H9 (cell line): ENCODE measurements at regions not wholly inside any gene's neighbourhood (a gene's known extent, or its start where the extent isn't known, plus 50 kb on each side); places are given as distances from the start of the nearest gene placed in this dataset.

Source experiments
- DNase-seq: peaks from one replicate; pipeline ENCODE4 v3.0.0-alpha.2; 2017
- H2AFZ ChIP-seq: one replicate; pipeline ENCODE4 v1.6.1; 2013; ENCODE audit warnings: mild to moderate bottlenecking, low read length, control low read depth, moderate library complexity
- H2AK5ac ChIP-seq: 2 replicates; pipeline ENCODE4 v1.6.1; 2013; ENCODE audit warnings: low read length, control low read depth, mixed read lengths; ENCODE audit not compliant: insufficient read length
- H2BK120ac ChIP-seq: one replicate; pipeline ENCODE4 v1.6.1; 2013; ENCODE audit warnings: low read depth, mild to moderate bottlenecking, low read length, control low read depth, inconsistent platforms; ENCODE audit not compliant: poor library complexity, severe bottlenecking
- H2BK12ac ChIP-seq: 2 replicates; pipeline ENCODE4 v1.6.1; 2013; ENCODE audit warnings: low read length, control low read depth, mixed read lengths, low read depth; ENCODE audit not compliant: insufficient read length
- H2BK15ac ChIP-seq: 2 replicates; pipeline ENCODE4 v1.6.1; 2013; ENCODE audit warnings: low read depth, low read length, control low read depth
- H2BK20ac ChIP-seq: one replicate; pipeline ENCODE4 v1.6.1; 2013; ENCODE audit warnings: low read depth, mild to moderate bottlenecking, low read length, control low read depth, inconsistent platforms; ENCODE audit not compliant: poor library complexity, severe bottlenecking
- H2BK5ac ChIP-seq: 2 replicates; pipeline ENCODE4 v1.6.1; 2013; ENCODE audit warnings: low read length, control low read depth, mixed read lengths; ENCODE audit not compliant: insufficient read length
- H3K14ac ChIP-seq: 2 replicates; pipeline ENCODE4 v1.6.1; 2013; ENCODE audit warnings: low read length, control low read depth; ENCODE audit not compliant: insufficient read depth
- H3K18ac ChIP-seq: 2 replicates; pipeline ENCODE4 v1.6.1; 2013; ENCODE audit warnings: low read depth, mild to moderate bottlenecking, mixed read lengths, low read length, control low read depth; ENCODE audit not compliant: insufficient read length
- H3K23ac ChIP-seq: 2 replicates; pipeline ENCODE4 v1.6.1; 2013; ENCODE audit warnings: low read length, control low read depth, mixed read lengths, low read depth; ENCODE audit not compliant: insufficient read length
- H3K23me2 ChIP-seq: 2 replicates; pipeline ENCODE4 v1.6.1; 2013; ENCODE audit warnings: low read depth, mild to moderate bottlenecking, mixed read lengths, low read length, control low read depth; ENCODE audit not compliant: insufficient read length, poor library complexity, severe bottlenecking
- H3K27ac ChIP-seq: 2 replicates; pipeline ENCODE4 v1.5.1; 2013; ENCODE audit warnings: low read length, control low read depth, mixed read lengths, low read depth; ENCODE audit not compliant: insufficient read length
- H3K27me3 ChIP-seq: 2 replicates; pipeline ENCODE4 v1.6.1; 2013; ENCODE audit warnings: low read length, control low read depth, inconsistent platforms; ENCODE audit not compliant: insufficient read depth
- H3K4ac ChIP-seq: 2 replicates; pipeline ENCODE4 v1.6.1; 2013; ENCODE audit warnings: low read depth, mild to moderate bottlenecking, control low read depth, inconsistent platforms, low read length, moderate library complexity
- H3K4me1 ChIP-seq: 2 replicates; pipeline ENCODE4 v1.6.1; 2013; ENCODE audit warnings: low read length, control low read depth, inconsistent platforms; ENCODE audit not compliant: insufficient read depth
- H3K4me2 ChIP-seq: 2 replicates; pipeline ENCODE4 v1.6.1; 2013; ENCODE audit warnings: low read length, control low read depth, mixed read lengths; ENCODE audit not compliant: insufficient read length, insufficient read depth
- H3K56ac ChIP-seq: 2 replicates; pipeline ENCODE4 v1.6.1; 2013; ENCODE audit warnings: low read depth, mild to moderate bottlenecking, mixed read lengths, low read length, control low read depth; ENCODE audit not compliant: insufficient read length
- H3K79me1 ChIP-seq: 2 replicates; pipeline ENCODE4 v1.6.1; 2013; ENCODE audit warnings: low read depth, mild to moderate bottlenecking, moderate library complexity, low read length, control low read depth, inconsistent platforms; ENCODE audit not compliant: insufficient read depth, poor library complexity, severe bottlenecking
- H3K79me2 ChIP-seq: 2 replicates; pipeline ENCODE4 v1.6.1; 2013; ENCODE audit warnings: low read length, control low read depth, inconsistent platforms; ENCODE audit not compliant: insufficient read depth
- H3K9ac ChIP-seq: 2 replicates; pipeline ENCODE4 v1.6.1; 2013; ENCODE audit warnings: low read length, control low read depth, mixed read lengths; ENCODE audit not compliant: insufficient read length; ENCODE audit errors: extremely low read depth
- H3K9me3 ChIP-seq: one replicate; pipeline ENCODE4 v1.6.1; 2013; ENCODE audit warnings: low read depth, low read length, inconsistent platforms; ENCODE audit not compliant: control insufficient read depth
- H3T11ph ChIP-seq: one replicate; pipeline ENCODE4 v1.6.1; 2013; ENCODE audit warnings: mild to moderate bottlenecking, low read length, control low read depth, inconsistent platforms
- H4K20me1 ChIP-seq: one replicate; pipeline ENCODE4 v1.6.1; 2013; ENCODE audit not compliant: control insufficient read depth, insufficient read length, insufficient read depth
- H4K5ac ChIP-seq: 2 replicates; pipeline ENCODE4 v1.6.1; 2013; ENCODE audit warnings: low read depth, mild to moderate bottlenecking, mixed read lengths, low read length, control low read depth; ENCODE audit not compliant: insufficient read length
- H4K8ac ChIP-seq: replicated peaks from 2 replicates; pipeline ENCODE4 v1.6.1; 2013; ENCODE audit warnings: low read length, control low read depth, mixed read lengths, low read depth; ENCODE audit not compliant: insufficient read length
- H4K91ac ChIP-seq: 2 replicates; pipeline ENCODE4 v1.6.1; 2013; ENCODE audit warnings: low read depth, mild to moderate bottlenecking, moderate library complexity, mixed read lengths, low read length, control low read depth; ENCODE audit not compliant: insufficient read length
- H3K27ac Mint-ChIP-seq, 3 experiments: 2 replicates in 2 of 3; 3 replicates in 1 of 3; pipeline ENCODE4 v1.8.0; 2020 to 2021; ENCODE audit warnings: mixed read lengths in 3 of 3, mild to moderate bottlenecking in 1 of 3, moderate library complexity in 1 of 3
- H3K27me3 Mint-ChIP-seq: 2 replicates; pipeline ENCODE4 v1.8.0; 2021; ENCODE audit warnings: low read depth, mild to moderate bottlenecking, moderate library complexity, mixed read lengths
- H3K36me3 Mint-ChIP-seq, 3 experiments: 2 replicates in 2 of 3; 3 replicates in 1 of 3; pipeline ENCODE4 v1.8.0; 2020 to 2021; ENCODE audit warnings: low read depth in 3 of 3, mixed read lengths in 3 of 3; ENCODE audit not compliant: insufficient read depth in 1 of 3
- H3K4me1 Mint-ChIP-seq, 2 experiments: 2 replicates each; pipeline ENCODE4 v1.8.0; 2020; ENCODE audit warnings: mixed read lengths in 2 of 2
- H3K4me3 Mint-ChIP-seq, 2 experiments: 2 replicates in 1 of 2; 3 replicates in 1 of 2; pipeline ENCODE4 v1.8.0; 2020 to 2021; ENCODE audit warnings: mild to moderate bottlenecking in 2 of 2, mixed read lengths in 2 of 2, moderate library complexity in 1 of 2
- H3K9me3 Mint-ChIP-seq, 2 experiments: 2 replicates in 1 of 2; 3 replicates in 1 of 2; pipeline ENCODE4 v1.8.0; 2020; ENCODE audit warnings: mild to moderate bottlenecking in 2 of 2, mixed read lengths in 2 of 2, moderate library complexity in 1 of 2
- WGBS: extraction: QIAGEN DNeasy Blood & Tissue Kit; methylation state at CpG from one replicate; pipeline ENCODE4 v1.1.7; 2013; ENCODE audit warnings: missing lambda C conversion rate, low lambda C conversion rate, mixed read lengths; ENCODE audit not compliant: insufficient read length; ENCODE audit errors: extremely low coverage; 5-methylcytosine and 5-hydroxymethylcytosine counted together
- TF ChIP-seq, protein P1 (sequence below): fragments of 200-600 bp; sonication (generic); conservative IDR thresholded peaks from 3 replicates; pipeline ENCODE4 v1.8.0; 2021; ENCODE audit warnings: antibody characterized with exemption, mild to moderate bottlenecking

DNA sequence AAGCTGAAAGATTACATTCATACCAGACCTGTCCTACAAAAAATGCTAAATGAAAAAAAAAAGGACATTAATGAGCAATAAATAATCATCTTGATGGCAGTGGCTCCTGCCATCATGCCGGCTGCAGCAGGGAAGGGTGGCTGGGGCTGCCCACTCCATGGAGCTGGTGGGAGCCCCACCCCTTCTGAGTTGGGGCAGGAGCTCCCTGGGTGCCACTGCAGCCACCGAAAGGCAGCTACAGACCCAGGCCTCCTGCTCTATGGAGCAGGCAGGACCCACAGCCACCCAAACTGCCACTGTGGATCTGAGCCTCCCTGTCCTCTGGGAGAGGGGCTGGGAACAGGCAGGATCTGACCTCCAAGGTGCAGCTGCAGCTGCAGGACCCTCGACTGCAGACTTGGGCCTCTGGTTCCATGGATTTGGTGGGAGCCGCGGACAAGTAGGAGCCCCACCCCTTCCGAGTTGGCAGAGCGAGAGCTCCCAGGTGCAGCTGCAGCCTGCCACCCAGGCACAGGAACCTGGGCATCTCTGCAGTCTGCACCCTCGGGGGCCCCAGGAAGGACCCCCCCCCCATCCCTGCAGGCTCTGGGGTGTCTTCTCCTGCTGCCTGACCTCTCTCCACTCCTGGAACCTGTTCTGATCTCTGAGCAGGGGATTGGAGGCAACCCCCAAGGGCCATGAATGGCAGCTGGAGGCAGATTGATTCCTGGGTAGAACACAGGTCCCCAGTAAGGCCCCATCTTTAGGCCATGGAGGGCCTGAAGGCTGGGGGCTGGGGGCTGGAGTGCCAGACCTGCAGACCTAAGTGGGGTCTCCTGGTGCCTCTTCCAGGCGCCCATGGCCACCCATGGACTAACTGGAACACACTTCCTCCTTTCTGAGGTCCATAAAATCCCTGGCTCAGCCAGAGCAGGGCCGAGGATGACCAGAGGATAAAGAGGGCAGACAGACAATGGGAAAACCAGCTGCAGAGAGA, 70.4 kb upstream of the TTC14 start:
- Histone ChIP-seq H4K20me1 (no peaks in the 10 kb centered on the region), H2BK20ac (no peak overlapping the region), H3K9me3 (no peaks in the 10 kb centered on the region), H2BK12ac (no peak overlapping the region), H4K5ac (no peak overlapping the region), H3K27ac (no peak overlapping the region), H3K4ac (no peak overlapping the region), H2BK5ac (no peak overlapping the region), H3K4me2 (no peak overlapping the region), H3K56ac (no peak overlapping the region), H3K18ac (no peak overlapping the region), H3T11ph (no peak overlapping the region), H4K8ac (no peak overlapping the region), H4K91ac (no peak overlapping the region), H3K27me3 (no peaks in the 10 kb centered on the region), H3K9ac (no peak overlapping the region), H2BK120ac (no peak overlapping the region), H3K79me1 (no peaks in the 10 kb centered on the region), H3K23ac (no peak overlapping the region), H2AFZ (no peak overlapping the region), H2AK5ac (no peak overlapping the region), H3K14ac (no peak overlapping the region), H3K4me1 (no peaks in the 10 kb centered on the region), H3K79me2 (no peaks in the 10 kb centered on the region), H3K23me2 (no peaks in the 10 kb centered on the region), H2BK15ac (no peak overlapping the region)
- TF ChIP-seq, protein P1, sequence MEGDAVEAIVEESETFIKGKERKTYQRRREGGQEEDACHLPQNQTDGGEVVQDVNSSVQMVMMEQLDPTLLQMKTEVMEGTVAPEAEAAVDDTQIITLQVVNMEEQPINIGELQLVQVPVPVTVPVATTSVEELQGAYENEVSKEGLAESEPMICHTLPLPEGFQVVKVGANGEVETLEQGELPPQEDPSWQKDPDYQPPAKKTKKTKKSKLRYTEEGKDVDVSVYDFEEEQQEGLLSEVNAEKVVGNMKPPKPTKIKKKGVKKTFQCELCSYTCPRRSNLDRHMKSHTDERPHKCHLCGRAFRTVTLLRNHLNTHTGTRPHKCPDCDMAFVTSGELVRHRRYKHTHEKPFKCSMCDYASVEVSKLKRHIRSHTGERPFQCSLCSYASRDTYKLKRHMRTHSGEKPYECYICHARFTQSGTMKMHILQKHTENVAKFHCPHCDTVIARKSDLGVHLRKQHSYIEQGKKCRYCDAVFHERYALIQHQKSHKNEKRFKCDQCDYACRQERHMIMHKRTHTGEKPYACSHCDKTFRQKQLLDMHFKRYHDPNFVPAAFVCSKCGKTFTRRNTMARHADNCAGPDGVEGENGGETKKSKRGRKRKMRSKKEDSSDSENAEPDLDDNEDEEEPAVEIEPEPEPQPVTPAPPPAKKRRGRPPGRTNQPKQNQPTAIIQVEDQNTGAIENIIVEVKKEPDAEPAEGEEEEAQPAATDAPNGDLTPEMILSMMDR, result no peak
- H3K4me3 Mint-ChIP-seq, result no peak overlapping the region
- H3K27me3 Mint-ChIP-seq, result no peaks in the 10 kb centered on the region
- H3K9me3 Mint-ChIP-seq, result no peaks in the 10 kb centered on the region
- no peak for DNase-seq
- no peak overlapping the region for H3K27ac Mint-ChIP-seq
- H3K4me1 Mint-ChIP-seq, result no peaks in the 10 kb centered on the region
- no CpG with 5 or more reads among the region's 10 CpGs for WGBS
- H3K36me3 Mint-ChIP-seq, result no peaks in the 10 kb centered on the region; a peak in 1 of 7 replicates
